NCI-H2107 treated with DMSO at 0.1 percent for 48 hours (cell line): ENCODE measurements at regions not wholly inside any gene's neighbourhood (a gene's known extent, or its start where the extent isn't known, plus 50 kb on each side); places are given as distances from the start of the nearest gene placed in this dataset.
"Not testable (repeated sequence)": the region's sequence is repeated elsewhere in the genome, so short reads cannot be mapped to it uniquely, and the experiment has no call there.

Source experiments
- DNase-seq: peaks from one replicate; lab custom pipeline; 2025; ENCODE audit not compliant: unreplicated experiment; lab: John Stamatoyannopoulos, UW

- not testable (repeated sequence) for DNase-seq
These were observed 140.6 kb upstream of the ZNF91 start for GRCh38 chr19:23535901-23536300.

GRCh38 chr19:23533441-23533840 lies 138.2 kb upstream of the ZNF91 start:
- not testable (repeated sequence) for DNase-seq

- no peak for DNase-seq
These were observed 136.7 kb upstream of the ZNF91 start for GRCh38 chr19:23531976-23532375.

GRCh38 chr19:23531231-23531790 lies 136.0 kb upstream of the ZNF91 start:
- no peak for DNase-seq

- no peak for DNase-seq
These were observed 133.1 kb upstream of the ZNF91 start for GRCh38 chr19:23528376-23528775.

- DNase-seq = no peak
These were observed 132.5 kb upstream of the ZNF91 start for GRCh38 chr19:23527797-23528196.

- no peak for DNase-seq
These were observed 131.0 kb upstream of the ZNF91 start for GRCh38 chr19:23526302-23526701.

GRCh38 chr19:23525276-23525852 lies 130.1 kb upstream of the ZNF91 start:
- no peak for DNase-seq

- DNase-seq = no peak
These were observed 128.6 kb upstream of the ZNF91 start for GRCh38 chr19:23523863-23524262.

- no peak for DNase-seq
These were observed 127.2 kb upstream of the ZNF91 start for GRCh38 chr19:23522431-23522830.

- no peak for DNase-seq
These were observed 126.2 kb upstream of the ZNF91 start for GRCh38 chr19:23521471-23521870.

- DNase-seq = no peak
These were observed 125.2 kb upstream of the ZNF91 start for GRCh38 chr19:23520441-23520840.

- no peak for DNase-seq
These were observed 123.8 kb upstream of the ZNF91 start for GRCh38 chr19:23519031-23519430.

GRCh38 chr19:23516266-23516665 lies 121.0 kb upstream of the ZNF91 start:
- DNase-seq = no peak

- DNase-seq = no peak
These were observed 120.3 kb upstream of the ZNF91 start for GRCh38 chr19:23515551-23515950.

GRCh38 chr19:23512151-23512925 lies 117.1 kb upstream of the ZNF91 start:
- no peak for DNase-seq

- no peak for DNase-seq
These were observed 114.6 kb upstream of the ZNF91 start for GRCh38 chr19:23509686-23510450.

- no peak for DNase-seq
These were observed 112.2 kb upstream of the ZNF91 start for GRCh38 chr19:23507446-23507845.

GRCh38 chr19:23505738-23506137 lies 110.5 kb upstream of the ZNF91 start:
- DNase-seq = no peak

GRCh38 chr19:23482829-23483228 lies 87.6 kb upstream of the ZNF91 start:
- no peak for DNase-seq

- peak; percentile 0 for DNase-seq
These were observed 85.8 kb upstream of the ZNF91 start for GRCh38 chr19:23481043-23481442.

- no peak for DNase-seq
These were observed 80.2 kb upstream of the ZNF91 start for GRCh38 chr19:23475477-23475876.
